GM10266 (cell line): ENCODE measurements at regions not wholly inside any gene's neighbourhood (a gene's known extent, or its start where the extent isn't known, plus 50 kb on each side); places are given as distances from the start of the nearest gene placed in this dataset.
"Not testable (repeated sequence)": the region's sequence is repeated elsewhere in the genome, so short reads cannot be mapped to it uniquely, and the experiment has no call there.

Source experiments
- DNase-seq: peaks from one replicate; pipeline ENCODE4 v3.0.0; 2012; ENCODE audit errors: extremely low spot score
- TF ChIP-seq, protein P1 (sequence below): IDR thresholded peaks from 2 replicates; pipeline ENCODE4 v1.5.1; 2012; ENCODE audit warnings: mild to moderate bottlenecking, low read depth; ENCODE audit not compliant: control insufficient read depth, insufficient read depth; ENCODE audit errors: missing control alignments

DNA sequence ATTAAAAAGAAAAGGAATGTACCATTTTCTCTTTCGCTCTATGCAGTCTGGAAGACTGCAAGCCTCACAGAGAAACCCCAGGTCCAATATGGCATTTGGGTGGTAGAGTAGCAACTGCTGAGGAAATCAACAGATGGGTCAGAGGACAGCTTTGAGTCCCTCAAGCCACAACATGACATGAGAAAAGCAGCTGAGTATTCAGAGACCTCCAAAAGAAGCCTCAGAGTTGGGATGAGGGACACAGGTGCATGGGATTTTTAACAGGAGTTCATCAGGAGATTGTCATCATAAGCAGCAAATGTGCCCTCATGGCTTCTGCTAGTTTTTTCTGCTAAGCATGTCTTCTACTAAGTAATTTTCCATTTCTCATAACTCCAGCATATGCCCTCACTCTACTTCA lies 111.6 kb downstream of the BLID start:
- TF ChIP-seq, protein P1, sequence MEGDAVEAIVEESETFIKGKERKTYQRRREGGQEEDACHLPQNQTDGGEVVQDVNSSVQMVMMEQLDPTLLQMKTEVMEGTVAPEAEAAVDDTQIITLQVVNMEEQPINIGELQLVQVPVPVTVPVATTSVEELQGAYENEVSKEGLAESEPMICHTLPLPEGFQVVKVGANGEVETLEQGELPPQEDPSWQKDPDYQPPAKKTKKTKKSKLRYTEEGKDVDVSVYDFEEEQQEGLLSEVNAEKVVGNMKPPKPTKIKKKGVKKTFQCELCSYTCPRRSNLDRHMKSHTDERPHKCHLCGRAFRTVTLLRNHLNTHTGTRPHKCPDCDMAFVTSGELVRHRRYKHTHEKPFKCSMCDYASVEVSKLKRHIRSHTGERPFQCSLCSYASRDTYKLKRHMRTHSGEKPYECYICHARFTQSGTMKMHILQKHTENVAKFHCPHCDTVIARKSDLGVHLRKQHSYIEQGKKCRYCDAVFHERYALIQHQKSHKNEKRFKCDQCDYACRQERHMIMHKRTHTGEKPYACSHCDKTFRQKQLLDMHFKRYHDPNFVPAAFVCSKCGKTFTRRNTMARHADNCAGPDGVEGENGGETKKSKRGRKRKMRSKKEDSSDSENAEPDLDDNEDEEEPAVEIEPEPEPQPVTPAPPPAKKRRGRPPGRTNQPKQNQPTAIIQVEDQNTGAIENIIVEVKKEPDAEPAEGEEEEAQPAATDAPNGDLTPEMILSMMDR, result no peak
- DNase-seq, result no peak

DNA sequence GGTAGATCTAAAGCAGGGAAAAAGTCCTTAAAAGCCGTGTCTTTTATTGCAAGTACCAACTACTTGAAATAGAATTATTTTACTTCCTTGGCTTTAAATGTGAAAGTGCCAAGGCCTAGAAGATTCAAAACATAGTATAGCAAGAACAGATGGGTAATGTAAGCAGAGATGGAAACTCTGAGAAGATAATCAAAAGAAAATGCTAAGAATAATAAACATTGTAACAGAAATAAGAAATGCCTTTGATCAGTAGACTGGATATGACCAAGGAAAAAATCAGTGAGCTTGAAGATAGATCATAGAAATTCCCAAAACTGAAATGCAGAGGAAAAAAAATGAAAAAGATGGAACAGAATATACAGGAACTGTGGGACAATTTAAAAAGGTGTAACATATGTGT lies 113.1 kb downstream of the BLID start:
- DNase-seq, result no peak
- TF ChIP-seq, protein P1, result no peak

DNA sequence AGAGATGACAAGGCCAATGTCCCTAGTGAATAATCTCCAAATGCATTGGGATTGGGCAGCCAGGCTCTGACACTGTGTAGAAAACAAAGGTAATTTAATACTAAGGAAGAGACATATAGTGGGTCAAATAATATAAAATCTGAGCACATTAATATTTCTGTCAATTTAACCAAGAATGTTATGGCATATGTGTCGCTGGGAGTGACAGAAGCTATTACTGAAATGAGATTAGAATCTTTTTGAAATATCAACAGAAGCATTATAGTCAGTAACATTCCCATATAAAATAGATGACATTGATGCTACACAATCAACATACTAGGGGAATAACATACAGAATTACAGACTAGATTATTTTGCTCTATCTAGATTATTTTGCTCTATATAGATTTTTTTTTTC lies 114.0 kb downstream of the BLID start:
- TF ChIP-seq, protein P1, result no peak
- DNase-seq, result no peak

DNA sequence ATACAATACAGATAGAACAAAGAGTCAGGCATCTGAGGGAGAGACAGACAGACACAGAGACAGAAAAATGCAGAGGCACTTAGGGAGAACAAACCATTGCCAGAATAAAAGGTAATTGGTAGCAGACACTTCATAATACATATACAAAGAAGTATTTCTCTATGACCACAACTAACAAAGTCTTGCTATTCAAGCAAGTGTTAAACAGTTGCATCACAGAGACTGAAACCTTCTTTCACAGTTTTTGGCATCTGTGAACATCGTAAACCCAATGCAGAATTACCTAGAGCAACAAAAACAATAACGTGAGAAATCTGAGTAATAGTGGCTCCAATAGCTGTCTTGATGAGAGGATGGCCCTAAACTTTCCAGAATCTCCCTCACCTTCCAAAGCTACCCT lies 116.4 kb downstream of the BLID start:
- no peak for DNase-seq
- TF ChIP-seq, protein P1, result no peak

DNA sequence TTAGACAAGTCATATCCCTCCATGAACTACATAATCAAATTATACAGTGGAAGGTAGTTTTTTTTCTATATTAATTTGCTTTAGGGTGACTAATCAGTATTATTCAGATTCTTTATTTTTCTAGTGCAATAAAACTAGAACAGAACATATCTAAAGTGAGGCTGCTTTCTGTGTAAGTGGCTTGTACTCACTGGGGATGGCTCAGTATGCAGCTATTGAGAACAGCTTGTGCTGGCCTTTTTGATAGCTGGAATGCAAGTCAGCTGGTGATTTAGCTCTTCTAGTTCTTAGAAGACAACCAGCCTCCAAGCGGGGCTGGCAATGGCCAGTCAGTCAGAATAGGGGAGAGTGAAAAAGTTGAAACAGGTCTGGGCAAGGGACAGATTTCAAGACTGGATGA lies 119.4 kb downstream of the BLID start:
- TF ChIP-seq, protein P1, result no peak
- DNase-seq, result no peak

DNA sequence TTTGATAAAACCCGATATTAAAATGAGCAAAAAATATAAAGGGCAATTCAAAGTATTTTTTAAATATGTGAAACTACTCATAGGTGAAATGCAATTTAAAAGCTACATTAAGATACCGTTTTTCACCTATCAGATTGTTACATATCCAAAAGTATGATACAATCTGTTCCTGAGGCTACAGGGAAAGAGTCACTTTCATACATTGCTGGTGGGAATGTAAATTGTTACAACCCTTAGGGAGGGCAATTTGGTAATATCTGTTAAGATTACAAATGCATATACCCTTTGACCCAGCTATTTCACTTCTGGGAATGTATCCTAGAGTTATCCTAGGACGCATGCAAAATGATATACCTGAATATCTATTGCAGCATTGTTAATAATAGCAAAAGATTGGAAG lies 132.1 kb downstream of the BLID start:
- no peak for DNase-seq
- TF ChIP-seq, protein P1, result no peak

DNA sequence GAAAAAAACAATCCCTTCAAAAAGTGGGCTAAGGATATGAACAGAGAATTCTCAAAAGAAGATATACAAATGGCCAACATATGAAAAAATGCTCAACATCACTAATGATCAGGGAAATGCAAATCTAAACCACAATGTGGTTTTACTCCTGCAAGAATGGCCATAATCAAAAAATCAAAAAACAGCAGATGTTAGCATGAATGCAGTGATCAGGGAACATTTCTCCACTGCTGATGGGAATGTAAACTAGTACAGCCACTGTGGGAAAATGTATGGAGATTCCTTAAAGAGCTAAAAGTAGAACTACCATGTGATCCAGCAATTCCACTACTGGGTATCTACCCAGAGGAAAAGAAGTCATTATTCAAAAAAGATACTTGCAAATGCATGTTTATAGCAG lies 138.1 kb downstream of the BLID start:
- not testable (repeated sequence) for DNase-seq

DNA sequence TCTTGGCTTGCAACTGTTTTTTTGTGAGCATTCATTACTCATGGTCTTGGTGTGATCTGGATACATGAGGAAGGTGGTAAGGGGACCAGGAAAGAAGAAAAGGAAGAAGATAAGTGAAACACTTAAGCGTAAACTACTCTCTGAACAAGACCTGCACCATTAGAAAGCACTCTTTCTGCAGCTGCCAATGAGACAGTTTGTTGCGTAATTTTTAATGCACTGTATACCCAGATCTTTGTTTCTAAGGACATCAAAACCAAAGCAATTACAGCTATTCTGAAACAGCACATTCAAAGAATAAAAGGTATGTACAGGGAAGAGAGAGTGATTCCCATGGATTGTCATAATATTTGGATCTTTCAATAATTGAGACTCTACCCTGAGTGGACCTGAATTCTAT lies 147.4 kb downstream of the BLID start:
- no peak for DNase-seq
- TF ChIP-seq, protein P1, result no peak
